PC-3 (cell line): ENCODE measurements at regions not wholly inside any gene's neighbourhood (a gene's known extent, or its start where the extent isn't known, plus 50 kb on each side); places are given as distances from the start of the nearest gene placed in this dataset.

Experiments
- ATAC-seq: fragments of 200-7000 bp; cut with Tn5 transposase; 2 replicates; pipeline ENCODE4 v1.9.1; 2020; ENCODE audit warnings: mild to moderate bottlenecking, moderate library complexity
- BruUV-seq: library from RNA; stranded (reverse); fragments of 400-500 nt; replicated peaks from 2 replicates; lab custom pipeline; 2021; lab: Mats Ljungman, UMichigan
- CTCF ChIA-PET: fragments of 300-600 bp; sonication (Branson Sonifier 250); formaldehyde crosslinking; loops from one replicate; lab custom pipeline; 2022; ENCODE audit warnings: antibody characterized with exemption; lab: Charles Lee
- POLR2A ChIA-PET: fragments of 300-600 bp; sonication (Branson Sonifier 250); formaldehyde crosslinking; loops from one replicate; lab custom pipeline; 2022; ENCODE audit warnings: antibody characterized with exemption; ENCODE audit not compliant: unreplicated experiment; lab: Charles Lee
- DNase-seq: peaks from one replicate; pipeline ENCODE4 v3.0.0-alpha.2; 2015
- H2AFZ ChIP-seq: fragments of 300-600 bp; sonication (generic); 2 replicates; pipeline ENCODE4 v1.6.0; 2016; ENCODE audit warnings: antibody characterized with exemption, low read length
- H3F3A ChIP-seq: fragments of 300-600 bp; sonication (generic); one replicate; pipeline ENCODE4 v1.6.0; 2017; ENCODE audit warnings: antibody characterized with exemption, low read length, control low read depth, mild to moderate bottlenecking; ENCODE audit not compliant: unreplicated experiment
- H3K27ac ChIP-seq: fragments of 300-600 bp; sonication (generic); 2 replicates; pipeline ENCODE4 v1.5.1; 2016; ENCODE audit warnings: mild to moderate bottlenecking, low read length
- H3K27me3 ChIP-seq: fragments of 300-600 bp; sonication (generic); 2 replicates; pipeline ENCODE4 v1.6.1; 2016; ENCODE audit warnings: low read length, mixed read lengths
- H3K36me3 ChIP-seq: fragments of 300-600 bp; sonication (generic); 2 replicates; pipeline ENCODE4 v1.6.1; 2016; ENCODE audit warnings: low read depth, mixed run types, low read length, mixed read lengths
- H3K4me1 ChIP-seq: fragments of 300-600 bp; sonication (generic); 2 replicates; pipeline ENCODE4 v1.5.1; 2016; ENCODE audit warnings: low read length; ENCODE audit not compliant: insufficient read depth
- H3K4me2 ChIP-seq: fragments of 300-600 bp; sonication (generic); 2 replicates; pipeline ENCODE4 v1.6.0; 2016; ENCODE audit warnings: low read length
- H3K4me3 ChIP-seq: fragments of 300-600 bp; sonication (generic); 2 replicates; pipeline ENCODE4 v1.5.1; 2016; ENCODE audit warnings: mild to moderate bottlenecking, low read length, mixed read lengths
- H3K79me2 ChIP-seq: fragments of 300-600 bp; sonication (generic); 2 replicates; pipeline ENCODE4 v1.6.1; 2017; ENCODE audit warnings: low read length, mixed read lengths
- H3K9ac ChIP-seq: fragments of 300-600 bp; sonication (generic); 2 replicates; pipeline ENCODE4 v1.6.0; 2016; ENCODE audit warnings: mild to moderate bottlenecking, low read length
- H3K9me2 ChIP-seq: fragments of 300-600 bp; sonication (generic); replicated peaks from 2 replicates; pipeline ENCODE4 v1.6.1; 2016; ENCODE audit warnings: mixed run types, low read length, mixed read lengths
- H3K9me3 ChIP-seq: fragments of 300-600 bp; sonication (generic); 2 replicates; pipeline ENCODE4 v1.6.1; 2016; ENCODE audit warnings: low read length, mixed read lengths
- H4K20me1 ChIP-seq: fragments of 300-600 bp; sonication (generic); 2 replicates; pipeline ENCODE4 v1.6.1; 2016; ENCODE audit warnings: low read length, mixed read lengths
- CTCF ChIP-seq: fragments of 300-600 bp; sonication (generic); conservative IDR thresholded peaks from 2 replicates; pipeline ENCODE4 v1.5.1; 2017; ENCODE audit warnings: antibody characterized with exemption, low read depth, mild to moderate bottlenecking, low read length
- EZH2 ChIP-seq: fragments of 300-600 bp; sonication (generic); IDR thresholded peaks from one replicate; pipeline ENCODE4 v1.6.1; 2017; ENCODE audit warnings: antibody characterized with exemption, mild to moderate bottlenecking, low read length; ENCODE audit not compliant: unreplicated experiment
- EZH2phosphoT487 ChIP-seq: fragments of 300-600 bp; sonication (generic); IDR thresholded peaks from 2 replicates; pipeline ENCODE4 v1.6.1; 2018; ENCODE audit warnings: mild to moderate bottlenecking, antibody characterized with exemption, low read length, borderline replicate concordance
- intact Hi-C: fragments of 100-400 bp; cut with micrococcal nuclease; formaldehyde crosslinking; loops from 2 replicates; pipeline ENCODE4 v1.9.0; 2023

GRCh38 chr22:26883393-26883792 lies 226.0 kb downstream of the MIAT start:
- ATAC-seq (no peak), DNase-seq (no peak)
- no peaks in the 10 kb centered on the region for H3K9me2 ChIP-seq
- H3K36me3 ChIP-seq = no peaks in the 10 kb centered on the region
- POLR2A ChIA-PET = no interaction called here
- CTCF ChIA-PET = no interaction called here
- no peaks in the 10 kb centered on the region for H3K9me3 ChIP-seq
- H3K27ac ChIP-seq = no peak overlapping the region
- no peak overlapping the region for H3K4me2 ChIP-seq
- H3K9ac ChIP-seq = no peak overlapping the region
- H3K79me2 ChIP-seq = no peaks in the 10 kb centered on the region
- intact Hi-C loops = no loop called here
- no TSS peak for BruUV-seq
- H2AFZ ChIP-seq = no peak overlapping the region
- H4K20me1 ChIP-seq = no peaks in the 10 kb centered on the region
- H3K4me1 ChIP-seq = no peaks in the 10 kb centered on the region
- TF ChIP-seq CTCF (no peak), EZH2phosphoT487 (no peak), EZH2 (no peak)
- H3K27me3 ChIP-seq = peaks cover 53% of the 10 kb centered on the region
- no peaks in the 10 kb centered on the region for H3F3A ChIP-seq
- no peak overlapping the region for H3K4me3 ChIP-seq

- Histone ChIP-seq H3K9ac (no peak overlapping the region), H3K9me2 (no peaks in the 10 kb centered on the region), H3K4me2 (no peak overlapping the region), H3K27ac (no peak overlapping the region), H3K79me2 (no peaks in the 10 kb centered on the region), H4K20me1 (no peaks in the 10 kb centered on the region), H3K27me3 (peaks cover 54% of the 10 kb centered on the region), H3K4me3 (no peak overlapping the region), H3F3A (no peaks in the 10 kb centered on the region), H2AFZ (no peak overlapping the region), H3K4me1 (no peaks in the 10 kb centered on the region), H3K9me3 (no peaks in the 10 kb centered on the region), H3K36me3 (no peaks in the 10 kb centered on the region)
- no peak for TF ChIP-seq EZH2phosphoT487
- TF ChIP-seq EZH2 = no peak
- TF ChIP-seq CTCF = no peak
- BruUV-seq = no TSS peak
- ChIA-PET POLR2A (no interaction called here), CTCF (no interaction called here)
- DNase-seq (no peak), ATAC-seq (no peak)
- intact Hi-C loops = no loop called here
These were observed 227.5 kb downstream of the MIAT start for GRCh38 chr22:26884921-26885320.

- peaks cover 57% of the 10 kb centered on the region for H3K27me3 ChIP-seq
- no peak overlapping the region for H2AFZ ChIP-seq
- H3K36me3 ChIP-seq = no peaks in the 10 kb centered on the region
- no peak overlapping the region for H3K27ac ChIP-seq
- H3K9ac ChIP-seq = no peak overlapping the region
- no peaks in the 10 kb centered on the region for H3F3A ChIP-seq
- no peaks in the 10 kb centered on the region for H3K4me1 ChIP-seq
- intact Hi-C loops = no loop called here
- H4K20me1 ChIP-seq = no peaks in the 10 kb centered on the region
- POLR2A ChIA-PET = no interaction called here
- no peaks in the 10 kb centered on the region for H3K79me2 ChIP-seq
- CTCF ChIA-PET = no interaction called here
- no TSS peak for BruUV-seq
- no peak overlapping the region for H3K4me3 ChIP-seq
- no peak overlapping the region for H3K4me2 ChIP-seq
- no peaks in the 10 kb centered on the region for H3K9me2 ChIP-seq
- ATAC-seq (no peak), DNase-seq (no peak)
- H3K9me3 ChIP-seq = no peaks in the 10 kb centered on the region
- TF ChIP-seq EZH2phosphoT487 (no peak), EZH2 (no peak), CTCF (no peak)
These were observed 228.3 kb downstream of the MIAT start for GRCh38 chr22:26885441-26886261.
